Suprapubic skin (tissue), 4 donors: ENCODE measurements at regions not wholly inside any gene's neighbourhood (a gene's known extent, or its start where the extent isn't known, plus 50 kb on each side); places are given as distances from the start of the nearest gene placed in this dataset.

Experiments
- EP300 ChIP-seq: sonication (generic); formaldehyde crosslinking; IDR thresholded peaks from one replicate; pipeline ENCODE4 v1.6.1; 2017; ENCODE audit warnings: antibody characterized with exemption
- POLR2AphosphoS5 ChIP-seq, 3 donors: sonication (generic); formaldehyde crosslinking; IDR thresholded peaks; one replicate each; pipeline ENCODE4 v1.6.1; 2017; ENCODE audit warnings: antibody characterized with exemption in 3 of 3
- TF ChIP-seq, protein P1 (sequence below), 2 donors: fragments of 200-600 bp in 1 of 2; fragments of 450-650 bp in 1 of 2; sonication (generic) in 1 of 2; IDR thresholded peaks; one replicate each; pipeline ENCODE4 v1.5.1; 2016 to 2019; ENCODE audit warnings: antibody characterized with exemption in 2 of 2, mild to moderate bottlenecking in 1 of 2, moderate library complexity in 1 of 2

- TF ChIP-seq POLR2AphosphoS5 (IDR thresholded peaks at IDR 0.05), result no peak
- TF ChIP-seq, protein P1, sequence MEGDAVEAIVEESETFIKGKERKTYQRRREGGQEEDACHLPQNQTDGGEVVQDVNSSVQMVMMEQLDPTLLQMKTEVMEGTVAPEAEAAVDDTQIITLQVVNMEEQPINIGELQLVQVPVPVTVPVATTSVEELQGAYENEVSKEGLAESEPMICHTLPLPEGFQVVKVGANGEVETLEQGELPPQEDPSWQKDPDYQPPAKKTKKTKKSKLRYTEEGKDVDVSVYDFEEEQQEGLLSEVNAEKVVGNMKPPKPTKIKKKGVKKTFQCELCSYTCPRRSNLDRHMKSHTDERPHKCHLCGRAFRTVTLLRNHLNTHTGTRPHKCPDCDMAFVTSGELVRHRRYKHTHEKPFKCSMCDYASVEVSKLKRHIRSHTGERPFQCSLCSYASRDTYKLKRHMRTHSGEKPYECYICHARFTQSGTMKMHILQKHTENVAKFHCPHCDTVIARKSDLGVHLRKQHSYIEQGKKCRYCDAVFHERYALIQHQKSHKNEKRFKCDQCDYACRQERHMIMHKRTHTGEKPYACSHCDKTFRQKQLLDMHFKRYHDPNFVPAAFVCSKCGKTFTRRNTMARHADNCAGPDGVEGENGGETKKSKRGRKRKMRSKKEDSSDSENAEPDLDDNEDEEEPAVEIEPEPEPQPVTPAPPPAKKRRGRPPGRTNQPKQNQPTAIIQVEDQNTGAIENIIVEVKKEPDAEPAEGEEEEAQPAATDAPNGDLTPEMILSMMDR (IDR thresholded peaks at IDR 0.05), result no peak
- TF ChIP-seq EP300, result no peak
Observed at GRCh38 chr4:10784621-10785020, 100.1 kb upstream of the CLNK start.
